ENCODE measurements at regions not wholly inside any gene's neighbourhood (a gene's known extent, or its start where the extent isn't known, plus 50 kb on each side); places are given as distances from the start of the nearest gene placed in this dataset.

- TF ChIP-seq, protein P1, sequence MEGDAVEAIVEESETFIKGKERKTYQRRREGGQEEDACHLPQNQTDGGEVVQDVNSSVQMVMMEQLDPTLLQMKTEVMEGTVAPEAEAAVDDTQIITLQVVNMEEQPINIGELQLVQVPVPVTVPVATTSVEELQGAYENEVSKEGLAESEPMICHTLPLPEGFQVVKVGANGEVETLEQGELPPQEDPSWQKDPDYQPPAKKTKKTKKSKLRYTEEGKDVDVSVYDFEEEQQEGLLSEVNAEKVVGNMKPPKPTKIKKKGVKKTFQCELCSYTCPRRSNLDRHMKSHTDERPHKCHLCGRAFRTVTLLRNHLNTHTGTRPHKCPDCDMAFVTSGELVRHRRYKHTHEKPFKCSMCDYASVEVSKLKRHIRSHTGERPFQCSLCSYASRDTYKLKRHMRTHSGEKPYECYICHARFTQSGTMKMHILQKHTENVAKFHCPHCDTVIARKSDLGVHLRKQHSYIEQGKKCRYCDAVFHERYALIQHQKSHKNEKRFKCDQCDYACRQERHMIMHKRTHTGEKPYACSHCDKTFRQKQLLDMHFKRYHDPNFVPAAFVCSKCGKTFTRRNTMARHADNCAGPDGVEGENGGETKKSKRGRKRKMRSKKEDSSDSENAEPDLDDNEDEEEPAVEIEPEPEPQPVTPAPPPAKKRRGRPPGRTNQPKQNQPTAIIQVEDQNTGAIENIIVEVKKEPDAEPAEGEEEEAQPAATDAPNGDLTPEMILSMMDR (conservative IDR thresholded peaks at IDR 0.05; ENCODE audit: low read length), result no peak
- no peak for TF ChIP-seq EZH2phosphoT487 (IDR thresholded peaks at IDR 0.05; ENCODE audit: borderline replicate concordance, low read depth, low read length)
Measured at GRCh38 chr2:13751955-13752354, 880.6 kb upstream of the LRATD1 start.
